NCI-H2196 treated with DMSO at 0.1 percent for 48 hours (cell line): ENCODE measurements at regions not wholly inside any gene's neighbourhood (a gene's known extent, or its start where the extent isn't known, plus 50 kb on each side); places are given as distances from the start of the nearest gene placed in this dataset.
"Not testable (repeated sequence)": the region's sequence is repeated elsewhere in the genome, so short reads cannot be mapped to it uniquely, and the experiment has no call there.

ENCODE experiments used
- DNase-seq: peaks from one replicate; lab custom pipeline; 2025; ENCODE audit not compliant: unreplicated experiment; lab: John Stamatoyannopoulos, UW

DNA sequence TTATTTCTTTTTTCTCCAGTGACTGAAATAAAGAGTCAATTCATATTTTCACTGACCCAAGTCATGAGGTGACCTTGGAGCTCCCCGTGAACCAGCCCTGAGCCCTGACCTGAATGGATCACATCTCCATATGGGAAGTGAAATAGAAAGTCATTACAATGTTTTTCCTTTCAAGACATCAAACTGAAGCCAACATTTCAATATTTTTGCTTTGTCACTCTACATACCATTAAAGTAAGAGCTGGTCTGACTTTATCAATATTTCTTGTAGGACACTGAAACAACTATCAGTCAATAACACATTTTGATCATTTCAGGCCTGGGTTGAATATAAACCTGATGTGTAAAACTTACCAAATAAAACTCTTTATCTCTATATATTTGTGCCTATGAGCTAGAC, 249.8 kb upstream of the PHF14 start:
- DNase-seq = no peak

DNA sequence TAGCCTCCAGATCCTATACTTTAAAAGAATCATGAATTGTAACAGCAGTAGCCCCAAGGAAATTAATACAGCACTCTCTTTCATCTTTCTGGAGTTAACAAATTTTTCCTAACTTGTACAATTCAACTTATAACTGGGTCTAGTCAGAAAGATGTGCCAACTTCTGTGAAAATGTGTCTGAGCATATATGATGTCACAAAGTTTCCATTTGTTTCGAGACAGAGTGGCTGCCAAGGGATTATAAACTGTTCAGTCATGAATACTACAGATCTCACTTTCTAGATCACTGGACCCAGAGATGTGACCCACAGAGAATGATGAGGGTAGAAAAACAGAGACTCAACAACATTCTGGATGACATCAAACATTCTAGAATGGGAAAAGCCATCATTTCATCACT, 249.2 kb upstream of the PHF14 start:
- no peak for DNase-seq

DNA sequence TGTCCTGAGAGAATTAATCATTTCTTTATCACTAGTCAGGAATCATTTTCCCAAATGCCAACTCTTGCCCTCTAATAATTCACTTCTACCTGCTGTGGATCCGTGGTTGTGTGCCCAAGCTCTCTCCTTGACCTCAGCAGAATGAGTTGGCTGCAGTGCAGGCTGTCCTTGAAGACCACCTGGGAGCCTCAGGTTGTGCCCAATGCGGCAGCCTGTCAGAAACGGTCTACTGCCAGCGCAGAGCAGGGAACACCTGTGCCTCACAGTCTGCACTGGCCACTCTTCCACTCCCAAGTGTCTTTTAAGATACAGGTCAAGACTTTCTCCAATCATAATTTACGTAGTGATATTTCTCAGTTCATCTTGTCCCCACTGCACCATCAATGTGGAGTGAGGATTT, 246.0 kb upstream of the PHF14 start:
- no peak for DNase-seq

DNA sequence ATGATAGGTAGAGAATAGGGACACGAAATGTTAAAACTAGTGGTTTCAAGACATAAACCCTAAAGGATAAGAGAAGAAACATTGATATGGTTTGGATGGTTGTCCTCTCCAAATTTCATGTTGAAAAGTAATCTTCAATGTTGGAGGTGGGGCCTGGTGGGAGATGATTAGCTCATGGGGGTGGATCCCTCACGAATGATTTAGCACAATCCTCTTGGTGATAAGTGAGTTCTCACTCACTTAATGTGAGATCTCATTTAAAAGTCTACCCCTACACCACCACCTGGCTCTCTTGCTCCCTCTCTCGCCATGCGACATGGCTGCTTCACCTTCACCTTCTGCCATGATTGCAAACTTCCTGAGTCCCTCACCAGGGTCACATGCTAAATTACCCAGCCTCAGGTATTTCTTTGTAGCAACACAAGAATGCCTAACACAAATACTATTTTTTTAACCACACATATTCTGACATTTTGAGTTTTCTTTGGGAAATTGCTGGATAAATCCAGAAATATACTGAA, 242.4 kb upstream of the PHF14 start:
- no peak for DNase-seq

DNA sequence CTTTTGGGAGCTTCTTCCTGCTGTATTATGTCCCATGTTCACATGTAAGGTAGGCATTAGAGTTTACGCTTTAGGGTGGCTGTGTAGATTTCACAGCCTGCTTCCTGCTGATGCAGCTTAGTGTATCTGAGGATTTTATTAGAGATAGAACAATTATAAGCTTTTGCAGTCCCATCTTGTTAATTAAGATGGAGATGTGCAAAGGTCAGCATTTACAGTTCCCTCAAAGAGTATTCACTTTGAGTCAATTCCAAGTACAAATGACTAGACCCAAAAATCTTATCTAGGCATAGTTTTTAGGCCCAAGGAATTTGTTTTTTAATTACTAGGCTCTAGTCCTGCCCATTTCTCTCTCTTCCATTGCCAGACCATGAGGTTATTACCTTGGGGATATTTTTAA, 239.9 kb upstream of the PHF14 start:
- DNase-seq = no peak

DNA sequence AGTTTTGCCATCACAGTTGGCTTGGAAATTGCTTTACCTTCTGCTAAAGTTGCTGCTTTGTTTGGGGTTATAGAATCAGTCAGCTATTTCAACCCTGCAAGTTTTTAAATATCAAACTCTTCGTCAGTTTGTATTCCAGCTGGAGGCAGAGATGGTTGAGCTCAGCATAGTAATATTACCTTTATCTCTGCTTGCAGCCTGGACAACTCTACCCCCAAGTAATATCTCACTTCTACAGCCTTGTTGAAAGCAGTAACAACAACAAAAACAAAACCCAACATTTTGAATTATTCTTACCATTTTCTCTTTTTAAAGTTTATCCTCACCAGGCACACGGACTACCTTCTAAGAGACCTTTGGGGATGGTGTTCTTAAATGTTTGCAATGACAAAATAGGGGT, 239.1 kb upstream of the PHF14 start:
- no peak for DNase-seq

DNA sequence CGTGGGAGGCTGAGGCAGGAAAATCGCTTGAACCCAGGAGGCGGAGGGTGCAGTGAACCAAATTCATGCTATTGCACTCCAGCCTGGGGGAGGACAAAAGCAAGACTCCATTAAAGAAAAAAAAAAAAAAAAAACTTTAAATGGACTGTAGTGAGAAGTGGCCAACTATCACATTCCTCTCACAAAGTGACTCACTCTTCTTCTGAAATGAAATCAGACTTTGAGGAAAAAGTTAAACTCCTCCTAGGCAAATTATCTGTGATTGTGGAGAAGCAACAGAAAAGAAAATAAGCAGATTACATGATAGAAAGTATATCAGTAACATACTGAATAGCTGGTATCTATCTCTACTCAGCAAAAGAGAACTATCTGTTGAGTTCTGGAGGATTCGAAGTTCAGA, 234.3 kb upstream of the PHF14 start:
- DNase-seq = no peak

DNA sequence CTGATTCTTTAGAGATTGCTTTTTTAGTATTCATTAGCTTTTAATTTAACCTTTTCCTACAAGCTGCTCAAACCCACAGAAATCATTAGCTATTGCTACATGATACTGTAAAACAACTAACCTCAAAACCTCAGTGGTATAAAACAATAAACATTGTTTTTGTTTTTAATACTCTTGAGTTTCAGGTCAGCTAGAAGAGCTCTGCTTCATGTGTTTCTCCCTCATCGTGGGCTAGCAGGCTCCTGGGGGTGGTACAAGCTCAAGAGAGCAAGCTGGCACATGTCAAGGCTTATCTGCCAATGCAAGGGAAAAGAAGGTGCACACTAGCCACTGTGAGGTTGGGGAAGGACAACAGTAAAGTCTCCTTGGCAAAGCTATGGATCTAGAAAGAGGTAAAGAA, 232.9 kb upstream of the PHF14 start:
- no peak for DNase-seq

DNA sequence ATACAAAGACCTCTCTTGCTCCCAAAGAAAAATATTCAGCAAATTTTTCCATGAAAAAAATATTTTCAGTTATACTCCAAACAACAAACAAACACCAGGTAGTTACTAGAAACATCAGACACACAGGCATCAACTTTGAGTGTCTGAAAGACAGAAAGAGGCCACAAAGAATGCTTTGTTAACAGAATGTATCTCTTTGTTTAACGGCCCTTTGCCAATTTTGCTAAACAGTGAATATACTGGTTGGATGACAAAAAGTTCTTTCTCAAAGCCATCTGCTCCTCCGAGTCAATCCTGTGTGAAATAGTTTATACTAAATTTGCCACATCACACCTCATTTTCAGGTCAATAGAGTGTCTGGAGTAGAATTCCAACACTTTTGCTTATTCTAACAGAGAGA, 216.7 kb upstream of the PHF14 start:
- DNase-seq = no peak

DNA sequence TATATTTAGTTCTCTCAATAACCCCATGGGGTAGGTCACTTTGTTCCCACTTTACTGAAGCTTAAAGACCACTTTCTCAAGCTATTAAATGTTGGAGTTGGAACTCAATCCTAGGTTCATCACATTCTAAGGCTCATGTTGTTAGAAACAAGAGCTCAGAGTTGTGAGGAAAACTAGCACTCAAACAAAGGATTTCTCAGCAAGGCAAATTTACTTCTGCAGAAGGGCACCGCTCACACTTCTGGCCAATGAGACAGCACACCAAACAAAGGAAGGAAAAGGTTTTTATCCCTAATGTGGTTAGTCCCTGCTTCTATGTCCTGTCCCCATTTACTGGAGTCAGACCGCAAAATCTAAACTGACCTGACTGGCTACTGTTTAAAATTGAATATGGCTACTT, 214.6 kb upstream of the PHF14 start:
- DNase-seq = no peak

DNA sequence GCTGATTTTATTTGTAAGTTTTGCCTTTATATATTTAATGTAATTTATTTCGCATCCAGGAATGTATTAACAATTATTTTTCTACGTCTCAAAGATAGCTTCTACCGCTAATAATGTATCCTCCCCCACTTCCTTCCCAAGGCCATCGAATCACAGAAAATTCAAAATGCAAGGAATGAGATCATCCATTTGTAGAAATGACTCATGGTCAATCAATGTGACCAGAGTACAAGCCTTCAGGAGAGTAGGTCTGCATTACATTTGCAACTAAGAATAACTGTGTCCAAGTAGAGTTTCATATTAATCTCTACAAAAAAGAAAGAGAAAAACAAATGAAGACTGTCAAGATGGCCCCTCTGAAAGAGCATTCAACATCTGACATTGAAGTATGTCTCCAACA, 205.9 kb upstream of the PHF14 start:
- no peak for DNase-seq

DNA sequence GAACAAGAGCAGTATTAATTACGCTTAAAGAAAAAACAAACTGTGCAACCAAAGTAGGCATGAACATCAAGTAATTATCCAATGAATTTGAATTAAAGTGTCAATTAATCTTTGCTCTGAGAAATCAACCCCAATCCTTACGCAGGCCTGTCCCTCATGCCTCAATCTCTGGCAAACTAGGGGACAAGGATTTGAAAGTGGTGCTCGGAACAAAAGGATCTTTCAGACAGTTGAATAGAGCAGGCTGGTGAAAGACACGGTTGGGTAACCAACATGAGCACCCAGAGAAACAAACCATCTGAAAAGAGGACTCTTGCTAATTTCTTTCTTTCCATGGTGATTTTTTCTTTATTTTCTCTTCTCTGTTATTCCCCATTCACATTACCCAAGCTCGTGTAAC, 203.5 kb upstream of the PHF14 start:
- no peak for DNase-seq

DNA sequence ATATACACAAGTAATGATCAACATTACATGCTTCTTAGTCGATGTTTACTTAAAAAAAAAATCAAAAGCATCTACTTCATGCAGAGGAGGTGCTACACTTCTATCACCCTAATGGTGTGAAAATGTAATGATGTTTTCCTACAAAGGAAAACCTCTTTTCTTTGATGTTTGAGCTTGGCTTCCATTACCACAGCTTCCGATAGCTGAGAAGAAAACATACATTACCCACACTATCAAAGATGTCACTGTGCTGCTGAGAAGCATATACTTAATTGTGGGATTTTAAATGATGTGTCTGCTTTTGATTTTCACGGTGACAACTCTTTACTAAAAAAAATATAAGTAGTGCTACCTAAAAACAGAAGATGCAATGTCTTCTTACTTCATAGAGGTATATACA, 200.2 kb upstream of the PHF14 start:
- DNase-seq = no peak

DNA sequence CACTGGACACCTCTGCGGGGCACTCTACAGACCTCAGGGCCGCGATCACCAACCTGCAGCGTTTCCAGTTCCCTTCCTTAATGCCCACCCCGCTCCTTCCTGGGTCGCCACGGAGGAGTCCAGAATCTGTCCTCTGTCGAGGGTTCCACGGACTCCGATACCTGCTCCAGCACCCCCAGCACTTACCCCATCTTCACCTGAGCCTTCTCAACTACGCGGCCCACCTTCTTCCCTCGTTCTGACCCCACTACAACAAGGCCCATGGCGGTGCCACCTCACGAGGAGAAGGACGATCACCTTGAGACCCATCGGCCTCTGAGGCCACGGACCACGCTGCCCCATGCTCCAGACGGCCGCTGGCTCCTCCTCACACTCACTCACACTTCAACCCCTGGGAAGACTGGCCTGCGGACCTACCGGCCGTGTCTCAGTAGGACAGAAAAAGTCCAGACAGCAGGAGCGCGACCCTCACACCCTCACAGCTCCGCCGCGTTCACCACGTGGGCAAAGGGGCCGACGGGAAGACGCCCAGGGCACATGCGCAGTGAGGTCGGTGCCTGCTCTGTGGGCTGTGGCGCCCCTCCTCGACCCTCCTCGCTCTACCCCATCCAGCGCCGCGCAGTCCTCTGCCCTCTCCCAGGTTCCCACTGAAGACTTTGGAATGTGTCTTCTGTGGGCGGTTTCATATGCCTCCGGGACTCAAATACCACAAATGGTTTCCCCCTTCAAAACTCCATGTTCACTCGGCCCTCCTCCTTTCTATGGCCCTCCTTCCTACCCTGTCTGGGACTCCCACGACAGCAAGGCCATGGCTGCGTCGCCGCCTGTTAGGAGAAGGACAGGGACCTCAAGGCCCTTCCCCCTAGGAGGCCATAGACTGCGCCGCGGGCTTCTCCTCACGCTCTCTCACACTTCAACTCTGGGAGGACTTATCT, 193.9 kb upstream of the PHF14 start:
- no peak for DNase-seq

DNA sequence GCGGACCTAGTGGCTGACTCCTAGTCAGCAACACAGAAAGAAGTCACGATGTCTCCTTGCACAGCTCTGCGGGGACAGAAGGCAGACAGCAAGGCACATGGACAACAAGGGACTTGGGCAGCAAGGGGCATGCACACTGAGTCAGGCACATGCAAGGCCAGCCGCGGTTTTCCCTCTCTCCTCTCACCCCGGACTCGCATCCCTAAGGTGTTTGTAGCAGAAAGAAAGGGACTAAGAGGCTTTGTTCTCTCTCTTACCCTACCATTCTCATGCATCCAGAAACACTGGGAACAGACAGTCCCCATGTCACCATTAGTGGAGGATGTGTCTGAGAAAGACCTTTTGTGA, 193.3 kb upstream of the PHF14 start:
- DNase-seq = no peak

DNA sequence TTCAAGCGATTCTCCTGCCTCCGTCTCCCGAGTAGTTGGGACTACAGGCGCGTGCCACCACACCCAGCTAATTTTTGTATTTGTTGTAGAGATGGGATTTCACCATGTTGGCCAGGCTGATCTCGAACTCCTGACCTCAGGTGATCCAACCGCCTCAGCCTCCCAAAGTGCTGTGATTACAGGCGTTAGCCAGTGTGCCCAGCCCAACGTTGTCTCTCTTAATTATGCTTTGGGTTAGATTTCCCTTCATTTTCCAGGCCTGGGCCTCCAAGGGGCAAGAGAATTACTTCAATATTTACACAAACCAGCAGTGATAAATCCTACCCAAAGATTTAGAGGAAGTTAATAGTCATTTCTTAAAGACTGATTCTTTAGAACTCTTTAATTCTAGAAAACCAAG, 186.7 kb upstream of the PHF14 start:
- not testable (repeated sequence) for DNase-seq

DNA sequence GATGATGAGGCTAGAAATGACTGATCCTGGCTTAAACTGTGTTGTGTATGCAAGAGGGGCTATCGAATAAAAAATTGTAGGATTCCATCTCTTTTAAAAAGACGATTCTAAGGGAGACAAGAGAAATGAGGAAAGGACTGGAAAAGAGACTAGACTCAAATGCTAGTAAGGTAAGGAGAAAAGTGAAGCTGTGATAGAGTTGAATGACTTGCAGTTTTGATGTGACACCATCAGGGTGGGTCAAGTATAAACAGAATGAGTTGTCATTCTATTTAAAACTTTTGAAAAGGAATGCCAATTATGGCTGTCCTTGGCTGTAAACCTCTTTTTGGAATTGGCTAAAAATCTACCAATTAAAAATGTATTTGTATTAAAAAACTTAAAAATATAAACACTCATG, 184.5 kb upstream of the PHF14 start:
- no peak for DNase-seq

DNA sequence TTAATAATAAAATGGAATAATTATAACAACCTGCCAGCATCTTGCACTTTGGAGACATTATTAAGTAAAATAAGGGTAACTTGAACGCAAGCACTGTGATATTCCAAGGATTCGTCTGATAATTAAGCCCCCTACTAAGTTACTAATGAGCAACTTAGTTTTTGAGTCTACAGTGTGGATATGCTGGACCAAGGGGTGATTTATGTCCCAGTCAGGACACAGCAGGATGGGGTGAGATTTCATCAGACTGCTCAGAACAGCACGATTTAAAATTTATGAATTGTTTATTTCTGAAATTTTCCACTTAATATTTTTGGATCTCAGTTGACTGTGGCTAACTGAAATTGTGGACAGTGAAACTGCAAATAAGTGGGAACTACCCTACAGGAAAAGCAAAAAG, 182.8 kb upstream of the PHF14 start:
- DNase-seq = no peak

DNA sequence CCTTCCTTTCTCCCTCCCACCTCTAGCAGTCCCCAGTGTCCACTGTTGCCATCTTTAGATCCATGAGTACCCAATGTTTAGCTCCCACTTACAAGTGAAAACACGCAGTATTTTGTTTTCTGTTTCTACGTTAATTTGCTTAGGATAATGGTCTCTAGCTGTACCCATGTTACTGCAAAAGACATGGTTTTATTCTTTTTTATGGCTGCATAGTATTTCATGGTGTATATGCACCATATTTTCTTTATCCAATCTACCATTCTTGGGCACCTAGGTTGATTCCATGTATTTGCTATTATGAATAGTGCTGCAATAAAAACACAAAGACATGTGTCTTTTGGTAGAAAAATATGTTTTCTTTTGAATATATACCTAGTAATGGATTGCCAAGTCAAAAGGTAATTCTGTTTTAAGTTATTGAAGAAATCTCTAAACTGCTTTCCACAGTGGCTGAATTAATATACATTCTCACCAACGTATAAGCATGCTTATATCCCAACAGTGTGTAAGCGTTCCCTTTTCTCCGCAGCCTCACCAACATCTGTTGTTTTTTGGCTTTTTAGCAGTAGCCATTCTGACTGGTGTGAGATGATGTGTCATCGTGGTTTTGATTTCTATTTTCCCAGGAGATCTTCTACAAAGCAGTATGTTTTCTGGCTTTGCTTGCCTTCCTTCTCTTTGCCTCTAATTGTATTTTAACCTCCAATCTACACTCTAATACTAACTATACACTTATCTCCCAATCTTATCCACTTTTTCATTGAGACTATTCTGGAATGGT, 179.5 kb upstream of the PHF14 start:
- no peak for DNase-seq

DNA sequence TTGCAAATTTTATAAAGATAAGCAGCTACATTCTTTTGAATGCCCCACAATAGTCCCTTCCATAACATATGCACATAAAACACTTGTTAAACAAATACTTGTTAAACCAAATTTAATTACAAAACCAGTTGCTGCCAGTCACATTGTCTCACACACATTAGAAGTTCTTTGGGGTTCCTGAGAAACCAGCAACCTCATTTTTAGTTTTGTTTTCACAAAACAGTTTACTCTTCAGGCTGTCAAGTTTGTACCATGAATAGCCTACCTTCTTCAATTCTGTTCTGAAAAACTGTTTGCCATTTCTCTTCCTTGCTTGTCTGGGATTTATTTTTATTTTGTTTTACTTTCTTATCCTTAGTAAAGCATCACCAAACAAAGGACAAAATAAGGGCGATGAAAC, 176.5 kb upstream of the PHF14 start:
- no peak for DNase-seq

DNA sequence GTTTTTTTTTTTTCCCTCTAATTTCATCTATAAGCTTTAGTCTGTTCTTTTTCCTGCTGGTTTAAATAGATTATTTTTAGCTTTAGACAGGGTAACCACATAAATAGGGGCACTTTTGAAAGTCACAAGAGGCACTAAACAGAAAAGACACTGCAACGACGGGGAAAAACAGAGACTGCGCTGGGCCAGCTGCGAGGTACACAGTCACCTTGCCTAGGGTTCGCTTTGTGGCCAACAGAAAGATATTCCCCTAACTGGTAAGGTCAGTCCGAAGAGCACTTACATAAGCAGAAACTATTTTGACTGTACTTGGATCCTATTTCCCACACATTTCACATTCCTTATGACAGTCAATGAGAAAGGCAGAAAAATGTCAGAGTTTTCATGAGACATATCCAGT, 175.6 kb upstream of the PHF14 start:
- DNase-seq = no peak

DNA sequence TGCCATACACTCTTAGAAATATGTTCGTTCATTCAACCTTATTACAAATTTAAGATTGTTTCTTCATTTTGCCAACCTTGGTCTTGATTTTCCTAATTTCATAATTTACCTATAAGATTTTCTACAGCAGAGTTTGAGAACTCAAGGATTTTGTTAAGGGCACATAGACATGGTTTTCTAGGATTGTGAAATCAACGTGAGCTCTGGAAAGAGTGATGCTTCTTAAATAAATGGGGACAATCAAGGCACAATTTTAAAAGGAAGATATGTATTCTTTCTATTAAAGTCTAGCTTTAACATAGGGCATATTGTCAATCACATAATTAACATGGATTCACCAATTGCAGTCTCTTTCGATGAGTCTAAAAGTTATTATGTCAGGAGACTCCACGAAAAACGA, 174.2 kb upstream of the PHF14 start:
- DNase-seq = no peak
